Thymus (tissue), 11 donors: ENCODE measurements at regions not wholly inside any gene's neighbourhood (a gene's known extent, or its start where the extent isn't known, plus 50 kb on each side); places are given as distances from the start of the nearest gene placed in this dataset.
"Not testable (repeated sequence)": the region's sequence is repeated elsewhere in the genome, so short reads cannot be mapped to it uniquely, and the experiment has no call there.

Source experiments
- DNase-seq, 9 donors: peaks; one replicate each; pipeline ENCODE4 v3.0.0-alpha.2; 2013; ENCODE audit warnings: low spot score in 9 of 9, low read depth in 6 of 9, missing footprints in 1 of 9
- H3K27ac ChIP-seq, 2 donors: one replicate each; pipeline ENCODE4 v1.5.1; 2013; ENCODE audit warnings: control low read depth in 1 of 2, low read depth in 1 of 2, low read length in 1 of 2, mild to moderate bottlenecking in 1 of 2, moderate library complexity in 1 of 2
- H3K27me3 ChIP-seq, 2 donors: one replicate each; pipeline ENCODE4 v1.5.1; 2013; ENCODE audit warnings: low read length in 1 of 2; ENCODE audit not compliant: control insufficient read depth in 2 of 2, insufficient read depth in 1 of 2
- H3K36me3 ChIP-seq, 2 donors: one replicate each; pipeline ENCODE4 v1.5.1; 2013; ENCODE audit warnings: low read length in 1 of 2, mild to moderate bottlenecking in 1 of 2, moderate library complexity in 1 of 2; ENCODE audit not compliant: control insufficient read depth in 2 of 2, insufficient read depth in 2 of 2
- H3K4me1 ChIP-seq, 2 donors: one replicate each; pipeline ENCODE4 v1.5.1; 2013; ENCODE audit warnings: low read length in 2 of 2; ENCODE audit not compliant: control insufficient read depth in 2 of 2, insufficient read depth in 2 of 2
- H3K4me3 ChIP-seq, 2 donors: one replicate each; pipeline ENCODE4 v1.5.1; 2013; ENCODE audit warnings: low read length in 2 of 2, control low read depth in 1 of 2, mild to moderate bottlenecking in 1 of 2
- H3K9me3 ChIP-seq, 2 donors: one replicate each; pipeline ENCODE4 v1.5.1; 2013; ENCODE audit warnings: low read length in 1 of 2, mild to moderate bottlenecking in 1 of 2; ENCODE audit not compliant: control insufficient read depth in 2 of 2, insufficient read depth in 1 of 2
- WGBS: extraction: QIAGEN DNeasy Blood & Tissue Kit; methylation state at CpG from one replicate; pipeline ENCODE4 v1.1.7; 2013; 5-methylcytosine and 5-hydroxymethylcytosine counted together
- donor health status: healthy.

- Histone ChIP-seq H3K36me3 (no peaks in the 10 kb centered on the region), H3K27me3 (no peaks in the 10 kb centered on the region), H3K27ac (no peak overlapping the region), H3K4me1 (no peaks in the 10 kb centered on the region), H3K9me3 (no peaks in the 10 kb centered on the region), H3K4me3 (no peak overlapping the region)
- DNase-seq, result no peak
- WGBS, result 80% methylated on average over 1 of the region's 1 CpG
Observed at GRCh38 chr1:190688096-190688495, 210.4 kb upstream of the BRINP3 start.

DNA sequence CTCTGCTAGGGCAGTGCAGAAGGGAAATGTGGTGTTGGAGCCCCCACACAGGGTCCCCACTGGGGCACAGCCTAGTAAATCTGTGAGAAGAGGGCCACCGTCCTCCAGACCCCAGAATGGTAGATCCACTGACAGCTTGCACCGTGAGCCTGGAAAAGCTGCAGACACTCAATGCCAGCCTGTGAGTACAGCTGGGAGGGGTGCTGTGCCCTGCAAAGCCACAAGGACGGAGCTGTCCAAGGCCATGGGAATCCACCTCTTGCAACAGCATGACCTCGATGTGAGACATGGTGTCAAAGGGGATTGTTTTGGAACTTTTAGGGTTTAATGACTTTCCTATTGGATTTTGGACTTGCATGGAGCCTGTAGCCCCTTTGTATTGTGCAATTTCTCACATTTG lies 220.8 kb upstream of the BRINP3 start:
- 93% methylated on average over 4 of the region's 4 CpGs for WGBS
- H3K27ac ChIP-seq, H3K4me3 ChIP-seq, H3K4me1 ChIP-seq, H3K9me3 ChIP-seq, H3K27me3 ChIP-seq, DNase-seq, H3K36me3 ChIP-seq: not testable (repeated sequence)

- Histone ChIP-seq H3K36me3 (no peaks in the 10 kb centered on the region), H3K9me3 (no peaks in the 10 kb centered on the region), H3K4me3 (no peak overlapping the region), H3K4me1 (no peaks in the 10 kb centered on the region), H3K27ac (no peak overlapping the region), H3K27me3 (no peaks in the 10 kb centered on the region)
- DNase-seq, result no peak
- 89% methylated on average over 3 of the region's 3 CpGs for WGBS
Observed at GRCh38 chr1:190699165-190699564, 221.5 kb upstream of the BRINP3 start.

DNA sequence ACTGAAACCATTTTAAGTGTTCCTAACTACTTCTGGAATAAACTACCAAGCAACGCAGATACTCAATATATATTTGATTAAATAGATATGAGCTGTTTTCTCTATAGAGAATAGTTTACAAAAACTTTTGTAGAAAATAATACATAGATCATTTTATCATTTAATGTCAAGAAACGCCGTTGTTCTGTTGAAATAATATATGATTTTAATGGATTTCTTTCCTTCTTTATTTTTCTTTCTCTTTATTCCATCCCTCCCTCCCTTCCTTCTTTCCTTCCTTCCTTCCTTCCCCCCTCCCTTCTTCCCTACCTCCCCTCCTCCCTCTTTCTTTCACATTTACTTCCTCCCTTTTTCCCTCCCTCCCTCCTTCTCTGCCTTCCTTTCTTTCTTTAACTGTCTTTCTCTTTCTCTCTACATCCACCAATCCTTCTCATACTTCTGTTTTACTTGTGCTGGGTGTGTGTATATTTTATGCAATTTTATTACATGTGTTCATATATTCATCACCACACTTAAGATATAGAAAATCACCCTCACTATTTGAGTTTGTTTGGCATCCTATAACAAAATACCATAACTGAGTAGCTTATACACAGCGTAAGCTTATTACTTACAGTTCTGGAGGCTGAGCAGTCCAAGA lies 230.9 kb upstream of the BRINP3 start:
- no peak overlapping the region for H3K27ac ChIP-seq
- no peaks in the 10 kb centered on the region for H3K4me1 ChIP-seq
- no peaks in the 10 kb centered on the region for H3K27me3 ChIP-seq
- H3K36me3 ChIP-seq, result no peaks in the 10 kb centered on the region
- 92% methylated on average over 4 of the region's 4 CpGs for WGBS
- DNase-seq, result no peak
- no peaks in the 10 kb centered on the region for H3K9me3 ChIP-seq
- H3K4me3 ChIP-seq, result no peak overlapping the region

DNA sequence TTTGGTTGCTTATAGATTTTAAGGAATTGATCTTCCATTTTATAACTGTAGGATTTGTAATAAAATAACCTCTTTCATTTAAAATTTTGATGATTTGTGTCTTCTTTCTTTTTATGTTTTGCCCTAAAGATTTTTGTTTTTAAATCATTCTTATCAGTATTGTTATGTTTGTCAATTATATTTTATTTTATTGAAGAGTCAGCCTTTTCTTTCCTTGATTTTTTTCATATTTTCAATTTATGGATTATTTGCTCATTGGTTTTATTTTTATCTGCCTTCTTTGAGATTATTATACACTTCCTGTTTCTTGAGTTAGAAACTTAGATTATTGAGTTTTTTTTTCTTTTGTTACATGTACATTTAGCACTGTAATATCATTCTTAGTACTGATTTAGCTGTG lies 233.4 kb upstream of the BRINP3 start:
- H3K4me3 ChIP-seq, result no peak overlapping the region
- H3K27me3 ChIP-seq, result no peaks in the 10 kb centered on the region
- no peaks in the 10 kb centered on the region for H3K36me3 ChIP-seq
- no peak overlapping the region for H3K27ac ChIP-seq
- DNase-seq, result no peak
- H3K9me3 ChIP-seq, result no peaks in the 10 kb centered on the region
- no peaks in the 10 kb centered on the region for H3K4me1 ChIP-seq

- no peak overlapping the region for H3K27ac ChIP-seq
- no peaks in the 10 kb centered on the region for H3K36me3 ChIP-seq
- no peaks in the 10 kb centered on the region for H3K4me1 ChIP-seq
- H3K4me3 ChIP-seq, result no peak overlapping the region
- H3K9me3 ChIP-seq, result no peaks in the 10 kb centered on the region
- WGBS, result 78% methylated on average over 1 of the region's 1 CpG
- no peak for DNase-seq
- no peaks in the 10 kb centered on the region for H3K27me3 ChIP-seq
Observed at GRCh38 chr1:190717055-190717454, 239.4 kb upstream of the BRINP3 start.

- Histone ChIP-seq H3K27ac (no peak overlapping the region), H3K27me3 (no peaks in the 10 kb centered on the region), H3K9me3 (no peaks in the 10 kb centered on the region), H3K4me1 (no peaks in the 10 kb centered on the region), H3K4me3 (no peak overlapping the region), H3K36me3 (no peaks in the 10 kb centered on the region)
- DNase-seq, result no peak
- WGBS, result 90% methylated on average over 7 of the region's 7 CpGs
Observed at GRCh38 chr1:190736971-190737590, 259.4 kb upstream of the BRINP3 start.

DNA sequence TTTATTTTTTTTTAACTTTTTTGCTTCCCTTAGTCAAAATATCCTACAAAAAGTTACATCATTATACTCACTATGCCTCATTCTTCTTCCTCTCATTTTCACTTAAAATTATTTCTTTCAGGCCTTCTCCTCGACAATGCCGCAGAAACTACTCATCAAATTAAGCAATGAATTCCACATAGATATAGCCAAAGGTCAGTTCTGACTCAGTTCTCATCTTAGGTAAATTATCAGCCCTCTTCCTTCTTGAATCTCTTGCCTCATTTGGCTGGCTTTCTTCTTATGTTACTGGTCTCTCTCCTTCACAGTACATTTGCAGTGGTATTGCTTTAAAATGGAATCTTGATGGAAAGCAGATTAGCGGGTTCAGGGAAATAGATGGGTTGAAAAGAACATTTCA lies 260.7 kb upstream of the BRINP3 start:
- no peak for DNase-seq
- no peaks in the 10 kb centered on the region for H3K27me3 ChIP-seq
- 93% methylated on average over 3 of the region's 3 CpGs for WGBS
- no peak overlapping the region for H3K4me3 ChIP-seq
- H3K9me3 ChIP-seq, result no peaks in the 10 kb centered on the region
- no peaks in the 10 kb centered on the region for H3K4me1 ChIP-seq
- no peak overlapping the region for H3K27ac ChIP-seq
- no peaks in the 10 kb centered on the region for H3K36me3 ChIP-seq

GRCh38 chr1:190739926-190740325 lies 262.3 kb upstream of the BRINP3 start:
- WGBS, result 81% methylated on average over 2 of the region's 2 CpGs
- DNase-seq, result no peak
- H3K27ac ChIP-seq, result no peak overlapping the region
- H3K36me3 ChIP-seq, result no peaks in the 10 kb centered on the region
- H3K27me3 ChIP-seq, result no peaks in the 10 kb centered on the region
- H3K4me1 ChIP-seq, result no peaks in the 10 kb centered on the region
- H3K9me3 ChIP-seq, result no peaks in the 10 kb centered on the region
- no peak overlapping the region for H3K4me3 ChIP-seq
